ENCODE measurements at regions not wholly inside any gene's neighbourhood (a gene's known extent, or its start where the extent isn't known, plus 50 kb on each side); places are given as distances from the start of the nearest gene placed in this dataset.

DNA sequence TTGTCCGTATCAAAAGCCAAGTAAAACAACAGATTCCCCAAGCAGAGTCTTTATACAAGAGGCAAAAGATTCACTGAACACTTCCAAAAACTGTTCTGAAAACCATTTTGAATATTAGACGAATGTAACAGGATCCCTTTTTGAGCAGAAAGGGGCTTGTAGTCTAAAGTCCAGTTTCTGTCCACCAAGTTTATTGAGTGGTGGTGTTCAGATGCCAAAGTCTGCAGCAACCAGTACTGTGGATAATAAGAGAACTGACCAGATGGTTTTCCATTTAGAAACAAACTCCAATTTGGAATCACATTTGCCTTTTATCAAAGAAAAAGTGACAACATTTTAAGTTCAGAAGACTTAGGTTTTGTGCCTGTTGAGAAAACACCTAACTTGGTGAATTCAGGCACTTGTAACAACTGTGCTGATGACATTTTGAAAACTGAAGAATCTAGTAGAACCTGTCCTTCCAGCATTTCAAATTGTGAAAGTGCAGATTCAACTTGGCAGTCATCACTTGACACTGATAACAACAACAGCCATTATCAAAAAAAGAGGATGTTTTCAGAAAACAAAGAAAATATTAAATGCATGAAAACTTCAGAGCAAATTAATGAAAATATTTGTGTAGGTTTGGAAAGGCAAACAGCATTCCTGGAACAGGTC, 217.1 kb downstream of the CSNK2A3 start:
- POLR2A ChIA-PET (ENCODE audit: unreplicated experiment): no interaction called here
- H3K4me2 ChIP-seq: no peak overlapping the region
- no peak overlapping the region for H3K27ac ChIP-seq
- H3K9me2 ChIP-seq (ENCODE audit: insufficient read depth): no peaks in the 10 kb centered on the region
- intact Hi-C loops (cut with micrococcal nuclease; ENCODE audit: unreplicated experiment): no loop called here
- DNase-seq: no peak
- 0 out of 2 replicates have a peak, but pooled peaks cover 4% of the 10 kb centered on the region for H3K4me1 ChIP-seq (replicated peaks; ENCODE audit: insufficient read depth)
- H2AFZ ChIP-seq: no peak overlapping the region
- no peak overlapping the region for H3K4me3 ChIP-seq
- H3F3A ChIP-seq (ENCODE audit: insufficient read depth, low read depth): no peaks in the 10 kb centered on the region
- no TSS peak for BruUV-seq (replicated peaks)
- no peaks in the 10 kb centered on the region for H3K79me2 ChIP-seq (ENCODE audit: low read depth)
- TF ChIP-seq, protein P1, sequence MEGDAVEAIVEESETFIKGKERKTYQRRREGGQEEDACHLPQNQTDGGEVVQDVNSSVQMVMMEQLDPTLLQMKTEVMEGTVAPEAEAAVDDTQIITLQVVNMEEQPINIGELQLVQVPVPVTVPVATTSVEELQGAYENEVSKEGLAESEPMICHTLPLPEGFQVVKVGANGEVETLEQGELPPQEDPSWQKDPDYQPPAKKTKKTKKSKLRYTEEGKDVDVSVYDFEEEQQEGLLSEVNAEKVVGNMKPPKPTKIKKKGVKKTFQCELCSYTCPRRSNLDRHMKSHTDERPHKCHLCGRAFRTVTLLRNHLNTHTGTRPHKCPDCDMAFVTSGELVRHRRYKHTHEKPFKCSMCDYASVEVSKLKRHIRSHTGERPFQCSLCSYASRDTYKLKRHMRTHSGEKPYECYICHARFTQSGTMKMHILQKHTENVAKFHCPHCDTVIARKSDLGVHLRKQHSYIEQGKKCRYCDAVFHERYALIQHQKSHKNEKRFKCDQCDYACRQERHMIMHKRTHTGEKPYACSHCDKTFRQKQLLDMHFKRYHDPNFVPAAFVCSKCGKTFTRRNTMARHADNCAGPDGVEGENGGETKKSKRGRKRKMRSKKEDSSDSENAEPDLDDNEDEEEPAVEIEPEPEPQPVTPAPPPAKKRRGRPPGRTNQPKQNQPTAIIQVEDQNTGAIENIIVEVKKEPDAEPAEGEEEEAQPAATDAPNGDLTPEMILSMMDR (conservative IDR thresholded peaks at IDR 0.05): no peak
- no peak for TF ChIP-seq EZH2 (IDR thresholded peaks at IDR 0.05; ENCODE audit: low read depth)
- CTCF ChIA-PET: no interaction called here
- no peaks in the 10 kb centered on the region for H3K36me3 ChIP-seq (ENCODE audit: low read depth)
- H3K27me3 ChIP-seq (ENCODE audit: insufficient read depth, low read depth): peaks cover 8% of the 10 kb centered on the region
- no peaks in the 10 kb centered on the region for H4K20me1 ChIP-seq (ENCODE audit: insufficient read depth)
- no peaks in the 10 kb centered on the region for H3K9me3 ChIP-seq (ENCODE audit: insufficient read depth, low read depth)

DNA sequence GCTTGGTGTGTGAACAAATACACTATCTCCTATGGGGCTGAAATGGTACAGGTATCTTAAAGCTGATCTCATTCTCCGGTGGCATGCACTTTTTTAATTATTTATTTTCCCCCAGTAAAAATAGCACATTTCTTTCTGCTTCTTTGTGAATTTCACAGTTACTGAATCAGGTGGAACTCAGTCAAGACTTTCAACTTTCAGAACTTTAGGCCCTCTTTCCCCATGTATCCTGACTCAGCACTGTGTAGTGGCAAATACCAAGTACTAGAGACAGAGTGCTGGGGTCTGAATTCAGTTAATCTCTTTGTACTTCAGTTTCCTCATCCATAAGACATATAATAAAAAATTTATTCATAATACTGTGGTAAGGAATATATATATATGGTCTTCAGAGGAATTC, 223.9 kb downstream of the CSNK2A3 start:
- H2AFZ ChIP-seq: no peak overlapping the region
- no peak overlapping the region for H3K27ac ChIP-seq
- no peaks in the 10 kb centered on the region for H3F3A ChIP-seq (ENCODE audit: insufficient read depth, low read depth)
- H3K36me3 ChIP-seq (ENCODE audit: low read depth): no peaks in the 10 kb centered on the region
- ChIA-PET POLR2A (ENCODE audit: unreplicated experiment) (no interaction called here), CTCF (no interaction called here)
- no peak overlapping the region for H3K4me2 ChIP-seq
- intact Hi-C loops (cut with micrococcal nuclease; ENCODE audit: unreplicated experiment): no loop called here
- H3K79me2 ChIP-seq (ENCODE audit: low read depth): no peaks in the 10 kb centered on the region
- no peaks in the 10 kb centered on the region for H3K4me1 ChIP-seq (replicated peaks; ENCODE audit: insufficient read depth)
- H3K4me3 ChIP-seq: no peak overlapping the region
- peaks cover 7% of the 10 kb centered on the region; the same call in 1 of the 2 replicates for H3K27me3 ChIP-seq (ENCODE audit: insufficient read depth, low read depth)
- H3K9me3 ChIP-seq (ENCODE audit: insufficient read depth, low read depth): no peaks in the 10 kb centered on the region
- BruUV-seq (replicated peaks): no TSS peak
- no peaks in the 10 kb centered on the region for H4K20me1 ChIP-seq (ENCODE audit: insufficient read depth)
- DNase-seq: no peak
- no peaks in the 10 kb centered on the region for H3K9me2 ChIP-seq (ENCODE audit: insufficient read depth)
- TF ChIP-seq, protein P1 (conservative IDR thresholded peaks at IDR 0.05): no peak
- no peak for TF ChIP-seq EZH2 (IDR thresholded peaks at IDR 0.05; ENCODE audit: low read depth)

DNA sequence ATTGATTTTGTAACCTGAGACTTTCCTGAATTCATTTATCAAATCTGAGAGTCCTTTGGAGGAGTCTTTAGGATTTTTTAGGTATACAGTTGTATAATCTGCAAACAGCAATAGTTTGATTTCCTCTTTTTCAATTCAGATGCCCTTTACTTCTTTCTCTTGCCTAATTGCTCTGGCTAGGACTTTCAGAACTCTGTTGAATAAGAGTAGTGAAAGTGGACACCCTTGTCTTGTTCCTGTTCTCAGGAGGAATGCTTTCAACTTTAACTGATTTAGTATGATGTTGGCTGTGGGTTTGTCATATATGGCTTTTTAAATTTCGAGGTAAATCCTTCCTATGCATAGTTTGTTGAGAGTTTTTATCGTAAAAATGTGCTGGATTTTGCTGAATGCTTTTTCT, 227.4 kb downstream of the CSNK2A3 start:
- H3K79me2 ChIP-seq (ENCODE audit: low read depth): no peaks in the 10 kb centered on the region
- H3F3A ChIP-seq (ENCODE audit: insufficient read depth, low read depth): no peaks in the 10 kb centered on the region
- DNase-seq: no peak
- no peak overlapping the region for H3K4me2 ChIP-seq
- no peak overlapping the region for H3K4me3 ChIP-seq
- no peaks in the 10 kb centered on the region for H3K9me2 ChIP-seq (ENCODE audit: insufficient read depth)
- H3K4me1 ChIP-seq (replicated peaks; ENCODE audit: insufficient read depth): no peaks in the 10 kb centered on the region
- no peak overlapping the region for H2AFZ ChIP-seq
- H3K36me3 ChIP-seq (ENCODE audit: low read depth): no peaks in the 10 kb centered on the region
- BruUV-seq (replicated peaks): no TSS peak
- TF ChIP-seq, protein P1 (conservative IDR thresholded peaks at IDR 0.05): no peak
- TF ChIP-seq EZH2 (IDR thresholded peaks at IDR 0.05; ENCODE audit: low read depth): no peak
- no peaks in the 10 kb centered on the region for H3K9me3 ChIP-seq (ENCODE audit: insufficient read depth, low read depth)
- CTCF ChIA-PET: no interaction called here
- H3K27ac ChIP-seq: no peak overlapping the region
- intact Hi-C loops (cut with micrococcal nuclease; ENCODE audit: unreplicated experiment): no loop called here
- POLR2A ChIA-PET (ENCODE audit: unreplicated experiment): no interaction called here
- H3K27me3 ChIP-seq (ENCODE audit: insufficient read depth, low read depth): peaks cover 4% of the 10 kb centered on the region; the same call in 1 of the 2 replicates
- no peaks in the 10 kb centered on the region for H4K20me1 ChIP-seq (ENCODE audit: insufficient read depth)
